SK-N-SH treated with all-trans-retinoic acid at 6 μM for 48 hours (cell line): ENCODE measurements at regions not wholly inside any gene's neighbourhood (a gene's known extent, or its start where the extent isn't known, plus 50 kb on each side); places are given as distances from the start of the nearest gene placed in this dataset.

Experiments used
- ATAC-seq: fragments of 200-7000 bp; cut with Tn5 transposase; 3 replicates; pipeline ENCODE4 v1.9.1; 2020; ENCODE audit warnings: mild to moderate bottlenecking, moderate library complexity
- BACH2 ChIP-seq: fragments of 250-450 bp; sonication (Bioruptor Pico); IDR thresholded peaks from 2 replicates; pipeline ENCODE4 v1.9.0; 2021; ENCODE audit warnings: mild to moderate bottlenecking, borderline replicate concordance
- CSDC2 ChIP-seq: fragments of 250-450 bp; sonication (Bioruptor Pico); IDR thresholded peaks from 2 replicates; pipeline ENCODE4 v1.5.0; 2020; ENCODE audit warnings: mild to moderate bottlenecking, moderate library complexity
- CSRNP3 ChIP-seq: fragments of 250-450 bp; sonication (Bioruptor Pico); IDR thresholded peaks from 2 replicates; pipeline ENCODE4 v1.5.1; 2021; ENCODE audit warnings: mild to moderate bottlenecking, moderate library complexity
- ESRRG ChIP-seq: fragments of 250-450 bp; sonication (Bioruptor Pico); IDR thresholded peaks from 2 replicates; pipeline ENCODE4 v1.6.1; 2021; ENCODE audit warnings: mild to moderate bottlenecking
- GLIS3 ChIP-seq: fragments of 250-450 bp; sonication (Bioruptor Pico); IDR thresholded peaks from 2 replicates; pipeline ENCODE4 v1.5.0; 2020; ENCODE audit warnings: mild to moderate bottlenecking, moderate library complexity
- ISL1 ChIP-seq: fragments of 250-450 bp; sonication (Bioruptor Pico); IDR thresholded peaks from 2 replicates; pipeline ENCODE4 v2.1.2; 2022; ENCODE audit warnings: mild to moderate bottlenecking, moderate library complexity
- OSR1 ChIP-seq: fragments of 250-450 bp; sonication (Bioruptor Pico); IDR thresholded peaks from 2 replicates; pipeline ENCODE4 v1.8.0; 2022; ENCODE audit warnings: moderate library complexity, mild to moderate bottlenecking, inconsistent platforms
- PATZ1 ChIP-seq: fragments of 250-450 bp; sonication (Bioruptor Pico); IDR thresholded peaks from 2 replicates; pipeline ENCODE4 v1.8.0; 2020; ENCODE audit warnings: mild to moderate bottlenecking, moderate library complexity, borderline replicate concordance
- RARB ChIP-seq: fragments of 250-450 bp; sonication (Bioruptor Pico); IDR thresholded peaks from 2 replicates; pipeline ENCODE4 v1.8.0; 2021; ENCODE audit warnings: mild to moderate bottlenecking, moderate library complexity
- SNAI2 ChIP-seq: fragments of 250-450 bp; sonication (Bioruptor Pico); IDR thresholded peaks from 2 replicates; pipeline ENCODE4 v1.5.0; 2020; ENCODE audit warnings: mild to moderate bottlenecking, moderate library complexity
- TCF4 ChIP-seq: fragments of 250-450 bp; sonication (Bioruptor Pico); IDR thresholded peaks from 2 replicates; pipeline ENCODE4 v1.8.0; 2021; ENCODE audit warnings: mild to moderate bottlenecking, moderate library complexity, borderline replicate concordance
- TOX ChIP-seq: fragments of 250-450 bp; sonication (Bioruptor Pico); IDR thresholded peaks from 2 replicates; pipeline ENCODE4 v1.8.0; 2021; ENCODE audit warnings: mild to moderate bottlenecking, moderate library complexity, borderline replicate concordance
- TSHZ2 ChIP-seq: fragments of 250-450 bp; sonication (Bioruptor Pico); IDR thresholded peaks from 2 replicates; pipeline ENCODE4 v1.5.0; 2020; ENCODE audit warnings: mild to moderate bottlenecking, moderate library complexity
- ZC3H10 ChIP-seq: fragments of 250-450 bp; sonication (Bioruptor Pico); IDR thresholded peaks from 2 replicates; pipeline ENCODE4 v1.5.1; 2021; ENCODE audit warnings: mild to moderate bottlenecking, moderate library complexity
- ZFP3 ChIP-seq: fragments of 250-450 bp; sonication (Bioruptor Pico); IDR thresholded peaks from 2 replicates; pipeline ENCODE4 v1.5.0; 2020; ENCODE audit warnings: mild to moderate bottlenecking, moderate library complexity
- ZFP30 ChIP-seq: fragments of 450-650 bp; formaldehyde crosslinking; IDR thresholded peaks from 2 replicates; pipeline ENCODE4 v1.5.0; 2022; ENCODE audit warnings: mild to moderate bottlenecking, moderate library complexity
- ZNF565 ChIP-seq: fragments of 450-650 bp; formaldehyde crosslinking; conservative IDR thresholded peaks from 2 replicates; pipeline ENCODE4 v1.5.0; 2020; ENCODE audit warnings: low read depth, mild to moderate bottlenecking, moderate library complexity
- ZNF70 ChIP-seq: fragments of 450-650 bp; formaldehyde crosslinking; IDR thresholded peaks from 2 replicates; pipeline ENCODE4 v1.5.0; 2020; ENCODE audit warnings: mild to moderate bottlenecking, moderate library complexity
- ZNF8 ChIP-seq: fragments of 450-650 bp; formaldehyde crosslinking; IDR thresholded peaks from 2 replicates; pipeline ENCODE4 v1.5.0; 2020; ENCODE audit warnings: mild to moderate bottlenecking, moderate library complexity
- TF ChIP-seq, protein P1 (sequence below): fragments of 250-450 bp; sonication (Bioruptor Pico); IDR thresholded peaks from 2 replicates; pipeline ENCODE4 v1.5.1; 2020; ENCODE audit warnings: low read depth, mild to moderate bottlenecking, moderate library complexity
- TF ChIP-seq, protein P2 (sequence below): fragments of 250-450 bp; sonication (Bioruptor Pico); IDR thresholded peaks from 2 replicates; pipeline ENCODE4 v1.8.0; 2021; ENCODE audit warnings: low read depth, mild to moderate bottlenecking, moderate library complexity, borderline replicate concordance

DNA sequence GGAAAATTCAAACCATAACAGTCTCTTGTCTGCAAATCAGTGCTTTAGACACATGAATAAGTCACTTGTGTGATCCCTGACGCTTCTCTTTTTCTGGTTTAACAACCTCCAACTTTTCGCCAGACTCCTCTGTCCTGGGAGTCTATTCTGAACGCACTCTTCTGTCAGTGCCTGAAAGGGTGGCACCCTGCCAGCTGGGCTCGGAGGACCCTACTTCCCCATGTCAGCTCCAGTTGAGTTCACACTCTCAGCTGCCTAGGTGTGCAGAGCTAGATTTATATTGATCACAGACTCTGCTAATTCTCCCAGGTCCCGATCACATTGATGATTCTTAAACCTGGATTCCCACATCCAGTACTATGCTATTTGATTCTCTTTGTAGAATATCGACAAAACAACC is 649.1 kb downstream of the BNC2 start:
- no peak for TF ChIP-seq SNAI2
- TF ChIP-seq ZC3H10 (CRISPR knock-in tag) = no peak
- TF ChIP-seq ZNF70 (CRISPR knock-in tag) = no peak
- peak; percentile 22; the same call in 1 of the 3 replicates for ATAC-seq

- peak; percentile 24; the same call in 2 of the 3 replicates for ATAC-seq
- TF ChIP-seq CSDC2 = no peak
- TF ChIP-seq ZFP30 (CRISPR knock-in tag) = no peak
- no peak for TF ChIP-seq OSR1 (CRISPR knock-in tag)
- TF ChIP-seq ZNF70 (CRISPR knock-in tag) = no peak
- TF ChIP-seq PATZ1 (CRISPR knock-in tag) = no peak
- no peak for TF ChIP-seq TCF4
- TF ChIP-seq ISL1 (CRISPR knock-in tag) = no peak
- no peak for TF ChIP-seq ZC3H10 (CRISPR knock-in tag)
- no peak for TF ChIP-seq SNAI2
- TF ChIP-seq ZNF565 (CRISPR knock-in tag) = no peak
- TF ChIP-seq BACH2 (CRISPR knock-in tag) = no peak
- no peak for TF ChIP-seq CSRNP3
- no peak for TF ChIP-seq ZNF8 (CRISPR knock-in tag)
- TF ChIP-seq TSHZ2 (CRISPR knock-in tag) = no peak
- TF ChIP-seq RARB (CRISPR knock-in tag) = no peak
- no peak for TF ChIP-seq GLIS3 (CRISPR knock-in tag)
- TF ChIP-seq, protein P1, sequence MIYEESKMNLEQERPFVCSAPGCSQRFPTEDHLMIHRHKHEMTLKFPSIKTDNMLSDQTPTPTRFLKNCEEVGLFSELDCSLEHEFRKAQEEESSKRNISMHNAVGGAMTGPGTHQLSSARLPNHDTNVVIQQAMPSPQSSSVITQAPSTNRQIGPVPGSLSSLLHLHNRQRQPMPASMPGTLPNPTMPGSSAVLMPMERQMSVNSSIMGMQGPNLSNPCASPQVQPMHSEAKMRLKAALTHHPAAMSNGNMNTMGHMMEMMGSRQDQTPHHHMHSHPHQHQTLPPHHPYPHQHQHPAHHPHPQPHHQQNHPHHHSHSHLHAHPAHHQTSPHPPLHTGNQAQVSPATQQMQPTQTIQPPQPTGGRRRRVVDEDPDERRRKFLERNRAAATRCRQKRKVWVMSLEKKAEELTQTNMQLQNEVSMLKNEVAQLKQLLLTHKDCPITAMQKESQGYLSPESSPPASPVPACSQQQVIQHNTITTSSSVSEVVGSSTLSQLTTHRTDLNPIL (CRISPR knock-in tag) = no peak
- TF ChIP-seq ZFP3 (CRISPR knock-in tag) = no peak
- TF ChIP-seq, protein P2, sequence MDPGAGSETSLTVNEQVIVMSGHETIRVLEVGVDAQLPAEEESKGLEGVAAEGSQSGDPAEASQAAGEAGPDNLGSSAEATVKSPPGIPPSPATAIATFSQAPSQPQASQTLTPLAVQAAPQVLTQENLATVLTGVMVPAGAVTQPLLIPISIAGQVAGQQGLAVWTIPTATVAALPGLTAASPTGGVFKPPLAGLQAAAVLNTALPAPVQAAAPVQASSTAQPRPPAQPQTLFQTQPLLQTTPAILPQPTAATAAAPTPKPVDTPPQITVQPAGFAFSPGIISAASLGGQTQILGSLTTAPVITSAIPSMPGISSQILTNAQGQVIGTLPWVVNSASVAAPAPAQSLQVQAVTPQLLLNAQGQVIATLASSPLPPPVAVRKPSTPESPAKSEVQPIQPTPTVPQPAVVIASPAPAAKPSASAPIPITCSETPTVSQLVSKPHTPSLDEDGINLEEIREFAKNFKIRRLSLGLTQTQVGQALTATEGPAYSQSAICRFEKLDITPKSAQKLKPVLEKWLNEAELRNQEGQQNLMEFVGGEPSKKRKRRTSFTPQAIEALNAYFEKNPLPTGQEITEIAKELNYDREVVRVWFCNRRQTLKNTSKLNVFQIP (CRISPR knock-in tag) = no peak
- no peak for TF ChIP-seq ESRRG
Measured at GRCh38 chr9:16221822-16222547, 648.5 kb downstream of the BNC2 start.

DNA sequence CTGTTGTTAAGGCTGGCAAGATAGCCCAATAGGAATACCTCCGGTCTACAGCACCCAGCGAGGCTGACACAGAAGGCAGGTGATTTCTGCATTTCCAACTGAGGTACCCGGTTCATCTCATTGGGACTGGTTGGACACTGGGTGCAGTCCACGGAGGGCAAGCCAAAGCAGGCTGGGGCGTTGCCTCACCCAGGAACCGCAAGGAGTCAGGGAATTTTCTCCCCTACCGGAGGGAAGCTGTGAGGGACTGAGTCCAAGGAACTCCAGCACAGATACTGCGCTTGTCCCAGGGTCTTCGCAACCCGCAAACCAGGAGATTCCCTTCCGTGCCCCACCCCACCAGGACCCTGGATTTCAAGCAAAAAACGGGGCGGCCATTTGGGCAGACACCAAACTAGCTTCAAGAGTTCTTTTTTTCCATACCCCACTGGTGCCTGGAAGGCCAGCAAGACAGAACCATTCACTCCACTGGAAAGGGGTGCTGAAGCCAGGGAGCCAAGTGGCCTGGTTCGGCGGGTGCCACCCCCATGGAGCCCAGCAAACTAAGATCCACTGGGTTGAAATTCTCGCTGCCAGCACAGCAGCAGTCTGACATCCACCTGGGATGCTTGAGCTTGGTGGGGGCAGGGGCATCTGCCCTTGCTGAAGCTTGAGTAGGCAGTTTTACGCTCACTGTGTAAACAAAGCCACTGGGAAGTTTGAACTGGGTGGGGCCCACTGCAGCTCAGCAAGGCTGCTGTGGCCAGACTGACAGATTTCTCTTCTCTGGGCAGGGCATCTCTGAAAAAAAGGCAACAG is 647.2 kb downstream of the BNC2 start:
- TF ChIP-seq TCF4 = no peak
- TF ChIP-seq GLIS3 (CRISPR knock-in tag) = no peak
- no peak for TF ChIP-seq ZNF8 (CRISPR knock-in tag)
- no peak for TF ChIP-seq RARB (CRISPR knock-in tag)
- no peak for TF ChIP-seq ISL1 (CRISPR knock-in tag)
- no peak for TF ChIP-seq TOX (CRISPR knock-in tag)
- ATAC-seq = no peak
